Neural progenitor cell (in vitro differentiated cells): ENCODE measurements at regions not wholly inside any gene's neighbourhood (a gene's known extent, or its start where the extent isn't known, plus 50 kb on each side); places are given as distances from the start of the nearest gene placed in this dataset.

ENCODE experiments used
- CTCF ChIP-seq: fragments of 200-600 bp; sonication (generic); IDR thresholded peaks from 2 replicates; pipeline ENCODE4 v1.5.1; 2017; ENCODE audit warnings: antibody characterized with exemption, mild to moderate bottlenecking
- EZH2 ChIP-seq: fragments of 200-600 bp; sonication (generic); IDR thresholded peaks from 2 replicates; pipeline ENCODE4 v1.6.1; 2017; ENCODE audit warnings: antibody characterized with exemption, mild to moderate bottlenecking, moderate library complexity

- TF ChIP-seq CTCF (no peak), EZH2 (no peak)
These were observed 308.9 kb upstream of the LMO3 start for GRCh38 chr12:16914853-16915252.
